Uterus (tissue), 3 donors: ENCODE measurements at regions not wholly inside any gene's neighbourhood (a gene's known extent, or its start where the extent isn't known, plus 50 kb on each side); places are given as distances from the start of the nearest gene placed in this dataset.

Source experiments
- DNase-seq, 2 donors: peaks; one replicate each; pipeline ENCODE4 v3.0.0-alpha.2; 2019 to 2020
- H3K27ac ChIP-seq, 2 donors: fragments of 200-600 bp; sonication (generic); 1 replicate in 1 of 2; 2 replicates in 1 of 2; pipeline ENCODE4 v1.5.1; 2016 to 2018
- H3K27me3 ChIP-seq, 2 donors: fragments of 200-600 bp; sonication (generic); one replicate each; pipeline ENCODE4 v1.5.1; 2018 to 2019; ENCODE audit warnings: control low read depth in 1 of 2
- H3K36me3 ChIP-seq, 2 donors: fragments of 200-600 bp; sonication (generic); one replicate each; pipeline ENCODE4 v1.5.1; 2019; ENCODE audit warnings: control low read depth in 1 of 2
- H3K4me1 ChIP-seq, 2 donors: fragments of 200-600 bp; sonication (generic); one replicate each; pipeline ENCODE4 v1.5.1; 2018 to 2019; ENCODE audit warnings: control low read depth in 1 of 2
- H3K4me3 ChIP-seq, 2 donors: fragments of 200-600 bp; sonication (generic); 1 replicate in 1 of 2; 2 replicates in 1 of 2; pipeline ENCODE4 v1.5.1; 2018 to 2019; ENCODE audit warnings: mild to moderate bottlenecking in 1 of 2
- H3K9me3 ChIP-seq, 2 donors: fragments of 200-600 bp; sonication (generic); one replicate each; pipeline ENCODE4 v1.5.1; 2019; ENCODE audit warnings: control low read depth in 1 of 2
- POLR2A ChIP-seq, 2 donors: fragments of 450-650 bp; IDR thresholded peaks; one replicate each; pipeline ENCODE4 v1.6.1; 2016; ENCODE audit warnings: antibody characterized with exemption in 2 of 2, mild to moderate bottlenecking in 1 of 2, moderate library complexity in 1 of 2
- intact Hi-C: fragments of 100-400 bp; cut with DNase I; formaldehyde crosslinking; loops from one replicate; pipeline ENCODE4 v1.15.1; 2023; ENCODE audit warnings: low total_unique reads
- TF ChIP-seq, protein P1 (sequence below), 4 experiments: fragments of 200-600 bp in 2 of 4; fragments of 450-650 bp in 2 of 4; sonication (generic) in 2 of 4; IDR thresholded peaks; one replicate each; pipeline ENCODE4 v1.5.1; 2016 to 2019; ENCODE audit warnings: antibody characterized with exemption in 4 of 4, mild to moderate bottlenecking in 2 of 4, moderate library complexity in 1 of 4
- donor health status: DM: yes; HTN: yes; CAD: no.

DNA sequence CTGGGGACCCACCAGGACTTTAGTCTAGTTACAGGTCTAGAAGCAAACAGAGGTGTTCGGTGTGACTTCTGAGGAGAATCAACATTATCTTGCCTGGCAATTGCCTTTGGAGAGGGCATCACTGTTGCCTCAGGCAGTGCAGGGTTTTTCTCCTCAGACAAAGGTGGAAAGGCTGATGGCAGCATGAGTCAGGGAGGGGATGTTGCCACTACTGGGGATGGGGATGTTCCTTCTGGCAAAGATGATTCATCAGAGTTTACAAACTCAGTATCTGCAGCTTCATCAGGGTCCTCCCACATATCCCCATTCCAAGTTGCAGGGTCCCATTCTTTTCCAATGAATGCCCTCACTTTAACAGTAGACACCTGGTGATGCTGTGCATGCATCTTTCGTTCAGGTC is 91.3 kb upstream of the GALNTL6 start:
- no peak for TF ChIP-seq POLR2A (IDR thresholded peaks at IDR 0.05)
- TF ChIP-seq, protein P1, sequence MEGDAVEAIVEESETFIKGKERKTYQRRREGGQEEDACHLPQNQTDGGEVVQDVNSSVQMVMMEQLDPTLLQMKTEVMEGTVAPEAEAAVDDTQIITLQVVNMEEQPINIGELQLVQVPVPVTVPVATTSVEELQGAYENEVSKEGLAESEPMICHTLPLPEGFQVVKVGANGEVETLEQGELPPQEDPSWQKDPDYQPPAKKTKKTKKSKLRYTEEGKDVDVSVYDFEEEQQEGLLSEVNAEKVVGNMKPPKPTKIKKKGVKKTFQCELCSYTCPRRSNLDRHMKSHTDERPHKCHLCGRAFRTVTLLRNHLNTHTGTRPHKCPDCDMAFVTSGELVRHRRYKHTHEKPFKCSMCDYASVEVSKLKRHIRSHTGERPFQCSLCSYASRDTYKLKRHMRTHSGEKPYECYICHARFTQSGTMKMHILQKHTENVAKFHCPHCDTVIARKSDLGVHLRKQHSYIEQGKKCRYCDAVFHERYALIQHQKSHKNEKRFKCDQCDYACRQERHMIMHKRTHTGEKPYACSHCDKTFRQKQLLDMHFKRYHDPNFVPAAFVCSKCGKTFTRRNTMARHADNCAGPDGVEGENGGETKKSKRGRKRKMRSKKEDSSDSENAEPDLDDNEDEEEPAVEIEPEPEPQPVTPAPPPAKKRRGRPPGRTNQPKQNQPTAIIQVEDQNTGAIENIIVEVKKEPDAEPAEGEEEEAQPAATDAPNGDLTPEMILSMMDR (IDR thresholded peaks at IDR 0.05) = no peak
- Histone ChIP-seq H3K4me1 (no peaks in the 10 kb centered on the region), H3K36me3 (no peaks in the 10 kb centered on the region), H3K4me3 (no peak overlapping the region), H3K9me3 (no peaks in the 10 kb centered on the region), H3K27me3 (no peaks in the 10 kb centered on the region), H3K27ac (no peak overlapping the region)
- no peak for DNase-seq
- intact Hi-C loops = no loop called here

DNA sequence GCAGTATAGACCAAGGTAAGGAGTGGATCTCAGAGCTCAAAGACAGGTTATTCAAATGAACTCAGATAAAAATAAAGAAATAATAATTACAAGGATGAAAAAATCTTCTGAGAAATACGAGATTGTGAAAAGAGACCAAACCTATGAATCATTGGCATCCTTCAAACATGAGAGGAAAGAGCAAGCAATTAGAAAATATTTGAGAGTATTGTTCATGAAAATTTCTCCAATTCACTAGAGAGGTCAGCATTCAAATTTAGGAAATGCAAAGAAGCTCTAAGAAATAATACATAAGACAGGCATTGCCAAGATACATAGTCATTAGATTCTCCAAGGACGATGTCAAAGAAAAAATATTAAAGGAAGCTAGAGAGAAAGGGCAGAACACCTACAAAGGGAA is 93.5 kb upstream of the GALNTL6 start:
- Histone ChIP-seq H3K27me3 (no peaks in the 10 kb centered on the region), H3K4me1 (no peaks in the 10 kb centered on the region), H3K27ac (no peak overlapping the region), H3K36me3 (no peaks in the 10 kb centered on the region), H3K4me3 (no peak overlapping the region), H3K9me3 (no peaks in the 10 kb centered on the region)
- no peak for DNase-seq
- TF ChIP-seq POLR2A (IDR thresholded peaks at IDR 0.05) = no peak
- TF ChIP-seq, protein P1 (IDR thresholded peaks at IDR 0.05) = no peak
- intact Hi-C loops = no loop called here

DNA sequence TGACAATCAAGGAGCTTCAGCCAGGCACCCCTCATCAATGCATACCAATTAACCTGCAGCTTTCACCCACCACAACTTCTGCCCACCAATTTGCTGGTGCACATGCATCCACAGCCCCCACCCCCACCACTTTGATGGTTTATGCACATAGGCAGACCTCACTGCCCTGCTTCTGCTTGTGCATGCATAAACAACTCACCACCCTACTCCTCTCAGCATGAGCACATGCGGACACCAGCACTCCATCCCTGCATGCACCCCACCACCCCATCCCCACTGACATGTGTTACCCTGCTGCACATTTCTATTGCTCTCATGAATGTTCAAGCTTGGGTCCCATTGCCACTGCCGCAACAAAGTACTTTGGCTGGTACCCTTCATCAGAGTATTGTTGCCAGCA is 94.5 kb upstream of the GALNTL6 start:
- no peak for TF ChIP-seq POLR2A (IDR thresholded peaks at IDR 0.05)
- TF ChIP-seq, protein P1 (IDR thresholded peaks at IDR 0.05) = no peak
- Histone ChIP-seq H3K4me1 (no peaks in the 10 kb centered on the region), H3K27ac (no peak overlapping the region), H3K4me3 (no peak overlapping the region), H3K9me3 (no peaks in the 10 kb centered on the region), H3K36me3 (no peaks in the 10 kb centered on the region), H3K27me3 (no peaks in the 10 kb centered on the region)
- no peak for DNase-seq
- intact Hi-C loops = no loop called here

DNA sequence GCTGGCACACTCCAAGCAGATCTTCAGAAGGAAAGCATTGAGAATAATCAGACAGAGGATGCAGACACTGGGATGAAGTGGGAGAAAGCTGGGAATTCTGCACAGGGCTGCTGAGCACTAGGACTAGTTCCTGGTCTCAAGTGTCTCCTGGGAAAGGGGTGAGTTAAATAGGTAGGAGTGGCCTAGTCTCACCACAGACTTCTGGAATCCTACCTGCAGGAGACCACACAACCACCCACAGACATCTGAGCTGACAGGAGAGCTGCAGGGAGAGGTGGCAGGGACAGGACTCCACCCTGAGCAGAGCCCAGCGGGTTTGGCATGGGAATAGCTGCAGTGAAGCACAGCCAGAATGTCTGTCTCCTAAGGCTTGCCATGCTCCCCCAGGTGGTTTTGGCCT is 95.1 kb upstream of the GALNTL6 start:
- DNase-seq = no peak
- intact Hi-C loops = no loop called here
- no peak overlapping the region for H3K27ac ChIP-seq
- no peaks in the 10 kb centered on the region for H3K4me1 ChIP-seq
- no peaks in the 10 kb centered on the region for H3K27me3 ChIP-seq
- no peaks in the 10 kb centered on the region for H3K9me3 ChIP-seq
- TF ChIP-seq, protein P1 (IDR thresholded peaks at IDR 0.05) = no peak
- TF ChIP-seq POLR2A (IDR thresholded peaks at IDR 0.05) = no peak
- no peak overlapping the region for H3K4me3 ChIP-seq
- no peaks in the 10 kb centered on the region for H3K36me3 ChIP-seq

DNA sequence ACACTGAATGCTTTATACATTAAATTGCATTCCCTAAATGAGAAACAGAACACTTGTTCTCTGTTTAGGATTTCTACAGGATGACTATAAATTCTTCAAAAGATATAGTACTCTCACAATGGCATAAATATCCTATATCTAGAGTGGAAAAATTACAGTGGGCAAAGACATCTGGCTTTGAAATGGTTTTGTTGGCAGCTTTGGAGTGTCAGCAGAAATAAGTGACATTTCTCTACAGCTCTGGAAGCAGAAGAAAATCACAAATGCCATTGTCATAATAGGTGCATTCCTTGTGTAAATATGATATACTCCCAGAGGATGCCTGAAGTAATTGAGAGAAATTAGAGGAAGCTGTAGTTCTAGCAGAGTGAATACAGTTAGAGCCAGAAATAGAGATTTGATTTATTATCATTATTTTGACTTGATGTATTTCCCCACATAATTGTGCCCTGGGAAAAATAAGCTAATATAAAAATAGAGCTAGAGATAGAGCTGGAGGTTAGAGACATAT is 95.9 kb upstream of the GALNTL6 start:
- Histone ChIP-seq H3K36me3 (no peaks in the 10 kb centered on the region), H3K4me3 (no peak overlapping the region), H3K4me1 (no peaks in the 10 kb centered on the region), H3K9me3 (no peaks in the 10 kb centered on the region), H3K27ac (no peak overlapping the region), H3K27me3 (no peaks in the 10 kb centered on the region)
- DNase-seq = no peak
- intact Hi-C loops = no loop called here
- TF ChIP-seq, protein P1 (IDR thresholded peaks at IDR 0.05) = no peak
